Endodermal cell (in vitro differentiated cells): ENCODE measurements at regions not wholly inside any gene's neighbourhood (a gene's known extent, or its start where the extent isn't known, plus 50 kb on each side); places are given as distances from the start of the nearest gene placed in this dataset.

Source experiments
- DNase-seq: peaks from one replicate; pipeline ENCODE4 v3.0.0-alpha.2; 2017
- H3K27ac ChIP-seq: 2 replicates; pipeline ENCODE4 v1.5.1; 2013; ENCODE audit warnings: mild to moderate bottlenecking, low read depth, low read length, moderate library complexity
- H3K27me3 ChIP-seq: 2 replicates; pipeline ENCODE4 v1.6.1; 2013; ENCODE audit warnings: mild to moderate bottlenecking, low read length, moderate library complexity; ENCODE audit not compliant: insufficient read depth, control insufficient read depth, poor library complexity, severe bottlenecking
- H3K36me3 ChIP-seq: 2 replicates; pipeline ENCODE4 v1.7.0; 2013; ENCODE audit warnings: mild to moderate bottlenecking, low read length, moderate library complexity; ENCODE audit not compliant: control insufficient read depth, insufficient read depth
- H3K4me1 ChIP-seq: one replicate; pipeline ENCODE4 v1.7.0; 2013; ENCODE audit warnings: low read length; ENCODE audit not compliant: control insufficient read depth, insufficient read depth
- H3K4me3 ChIP-seq: 2 replicates; pipeline ENCODE4 v1.5.1; 2013; ENCODE audit warnings: mild to moderate bottlenecking, low read length, moderate library complexity
- H3K9ac ChIP-seq: 2 replicates; pipeline ENCODE4 v1.6.1; 2013; ENCODE audit warnings: mild to moderate bottlenecking, low read length, moderate library complexity; ENCODE audit not compliant: poor library complexity, severe bottlenecking; ENCODE audit errors: extremely low read depth
- H3K9me3 ChIP-seq: 2 replicates; pipeline ENCODE4 v1.6.1; 2013; ENCODE audit warnings: mild to moderate bottlenecking, low read length, moderate library complexity; ENCODE audit not compliant: control insufficient read depth
- H3K27ac Mint-ChIP-seq: 2 replicates; pipeline ENCODE4 v1.8.0; 2020; ENCODE audit warnings: mixed read lengths
- H3K27me3 Mint-ChIP-seq: 2 replicates; pipeline ENCODE4 v1.8.0; 2021; ENCODE audit warnings: mild to moderate bottlenecking, mixed read lengths; ENCODE audit not compliant: insufficient read depth
- H3K36me3 Mint-ChIP-seq: 2 replicates; pipeline ENCODE4 v1.8.0; 2020; ENCODE audit warnings: low read depth, mixed read lengths
- H3K4me1 Mint-ChIP-seq: 2 replicates; pipeline ENCODE4 v1.8.0; 2020; ENCODE audit warnings: mixed read lengths
- H3K4me3 Mint-ChIP-seq: 2 replicates; pipeline ENCODE4 v1.8.0; 2020; ENCODE audit warnings: mild to moderate bottlenecking, moderate library complexity, mixed read lengths
- H3K9me3 Mint-ChIP-seq: 2 replicates; pipeline ENCODE4 v1.8.0; 2020; ENCODE audit warnings: mild to moderate bottlenecking, mixed read lengths
- WGBS, 2 experiments: methylation state at CpG; one replicate each; pipeline versions ENCODE4 v1.1.5 to v1.1.7; 2013; ENCODE audit warnings: missing lambda C conversion rate in 2 of 2, mixed read lengths in 1 of 2; ENCODE audit not compliant: insufficient coverage in 1 of 2, insufficient read length in 1 of 2; 5-methylcytosine and 5-hydroxymethylcytosine counted together
- TF ChIP-seq, protein P1 (sequence below): fragments of 200-600 bp; sonication (generic); conservative IDR thresholded peaks from 2 replicates; pipeline ENCODE4 v1.5.0; 2021; ENCODE audit warnings: antibody characterized with exemption, mild to moderate bottlenecking

GRCh38 chr7:68718097-68718551 is 880.2 kb upstream of the AUTS2 start:
- Mint-ChIP-seq H3K27ac (no peak overlapping the region), H3K4me1 (peaks cover 26% of the 10 kb centered on the region), H3K4me3 (no peak overlapping the region), H3K27me3 (peaks cover 1% of the 10 kb centered on the region), H3K9me3 (peaks cover 3% of the 10 kb centered on the region), H3K36me3 (no peaks in the 10 kb centered on the region)
- no peaks in the 10 kb centered on the region for H3K36me3 ChIP-seq
- no peak overlapping the region for H3K9ac ChIP-seq
- 60 to 88% methylated on average over 1 of the region's 1 CpG for WGBS, 2 experiments
- H3K27ac ChIP-seq = no peak overlapping the region
- H3K27me3 ChIP-seq = no peaks in the 10 kb centered on the region
- peaks cover 4% of the 10 kb centered on the region for H3K9me3 ChIP-seq
- no peak for DNase-seq
- H3K4me3 ChIP-seq = no peak overlapping the region
- peaks cover 3% of the 10 kb centered on the region for H3K4me1 ChIP-seq
- TF ChIP-seq, protein P1, sequence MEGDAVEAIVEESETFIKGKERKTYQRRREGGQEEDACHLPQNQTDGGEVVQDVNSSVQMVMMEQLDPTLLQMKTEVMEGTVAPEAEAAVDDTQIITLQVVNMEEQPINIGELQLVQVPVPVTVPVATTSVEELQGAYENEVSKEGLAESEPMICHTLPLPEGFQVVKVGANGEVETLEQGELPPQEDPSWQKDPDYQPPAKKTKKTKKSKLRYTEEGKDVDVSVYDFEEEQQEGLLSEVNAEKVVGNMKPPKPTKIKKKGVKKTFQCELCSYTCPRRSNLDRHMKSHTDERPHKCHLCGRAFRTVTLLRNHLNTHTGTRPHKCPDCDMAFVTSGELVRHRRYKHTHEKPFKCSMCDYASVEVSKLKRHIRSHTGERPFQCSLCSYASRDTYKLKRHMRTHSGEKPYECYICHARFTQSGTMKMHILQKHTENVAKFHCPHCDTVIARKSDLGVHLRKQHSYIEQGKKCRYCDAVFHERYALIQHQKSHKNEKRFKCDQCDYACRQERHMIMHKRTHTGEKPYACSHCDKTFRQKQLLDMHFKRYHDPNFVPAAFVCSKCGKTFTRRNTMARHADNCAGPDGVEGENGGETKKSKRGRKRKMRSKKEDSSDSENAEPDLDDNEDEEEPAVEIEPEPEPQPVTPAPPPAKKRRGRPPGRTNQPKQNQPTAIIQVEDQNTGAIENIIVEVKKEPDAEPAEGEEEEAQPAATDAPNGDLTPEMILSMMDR = no peak

DNA sequence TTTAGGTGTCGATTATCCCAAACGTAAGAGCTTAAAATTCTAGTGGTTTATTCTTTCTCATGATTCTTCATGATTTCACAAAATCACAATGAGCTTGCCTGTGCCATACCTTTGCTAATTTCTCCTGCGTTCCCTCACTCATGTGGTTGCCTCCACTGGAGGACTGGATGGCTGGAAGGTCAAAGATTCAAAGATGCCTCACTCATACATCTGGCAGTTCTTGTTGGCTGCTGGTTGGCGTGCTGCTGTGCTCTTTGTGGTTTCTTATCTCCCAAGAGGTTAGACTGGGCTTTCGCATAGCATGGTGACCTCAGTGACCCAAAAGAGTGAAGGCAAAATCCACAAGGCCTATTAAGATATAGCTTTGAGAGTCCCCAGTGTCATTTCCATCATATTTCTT is 877.6 kb upstream of the AUTS2 start:
- H3K4me1 ChIP-seq = no peaks in the 10 kb centered on the region
- peaks cover 3% of the 10 kb centered on the region for H3K27me3 Mint-ChIP-seq
- H3K36me3 Mint-ChIP-seq = no peaks in the 10 kb centered on the region
- WGBS, 2 experiments = 91 to 100% methylated on average over 5 of the region's 5 CpGs
- H3K4me1 Mint-ChIP-seq = peaks cover 18% of the 10 kb centered on the region
- H3K9ac ChIP-seq = no peak overlapping the region
- no peaks in the 10 kb centered on the region for H3K27me3 ChIP-seq
- no peaks in the 10 kb centered on the region for H3K36me3 ChIP-seq
- no peak overlapping the region for H3K27ac Mint-ChIP-seq
- H3K9me3 ChIP-seq = peaks cover 4% of the 10 kb centered on the region
- TF ChIP-seq, protein P1 = no peak
- H3K9me3 Mint-ChIP-seq = peaks cover 3% of the 10 kb centered on the region
- no peak overlapping the region for H3K27ac ChIP-seq
- no peak overlapping the region for H3K4me3 Mint-ChIP-seq
- no peak for DNase-seq
- no peak overlapping the region for H3K4me3 ChIP-seq

DNA sequence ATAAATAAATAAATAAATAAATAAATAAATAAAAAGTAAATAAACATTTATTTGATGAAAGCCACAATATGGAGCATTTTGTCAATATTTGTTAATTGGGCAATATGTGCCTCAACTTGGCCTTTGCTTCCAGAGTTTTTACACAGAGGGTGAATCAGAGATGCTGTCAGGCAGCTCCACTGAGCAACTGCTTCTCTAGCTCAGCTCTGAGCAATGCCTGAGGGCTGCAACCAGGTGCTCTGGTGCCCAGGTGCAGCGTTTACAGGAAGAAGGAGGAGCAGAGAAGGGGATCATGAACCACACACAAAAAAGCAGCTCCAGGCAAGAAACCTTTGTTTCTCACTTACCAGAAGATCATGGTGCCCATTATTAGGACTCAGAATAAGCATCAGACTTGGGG is 876.2 kb upstream of the AUTS2 start:
- Mint-ChIP-seq H3K36me3 (no peaks in the 10 kb centered on the region), H3K4me1 (peaks cover 12% of the 10 kb centered on the region)

More for the DNA sequence above, 876.2 kb upstream of the AUTS2 start:
- H3K4me3 Mint-ChIP-seq = no peak overlapping the region
- Histone ChIP-seq H3K9me3 (peaks cover 4% of the 10 kb centered on the region), H3K27ac (no peak overlapping the region), H3K4me1 (no peaks in the 10 kb centered on the region), H3K9ac (no peak overlapping the region), H3K36me3 (no peaks in the 10 kb centered on the region), H3K27me3 (no peaks in the 10 kb centered on the region), H3K4me3 (no peak overlapping the region)
- TF ChIP-seq, protein P1 = no peak
- DNase-seq = no peak
- WGBS, 2 experiments = 88% methylated on average over 1 of the region's 1 CpG; no CpG with 5 or more reads in 1 of the 2 experiments
- peaks cover 3% of the 10 kb centered on the region for H3K27me3 Mint-ChIP-seq
- peaks cover 3% of the 10 kb centered on the region for H3K9me3 Mint-ChIP-seq
- H3K27ac Mint-ChIP-seq = no peak overlapping the region
